HEK293 (cell line): ENCODE measurements at regions not wholly inside any gene's neighbourhood (a gene's known extent, or its start where the extent isn't known, plus 50 kb on each side); places are given as distances from the start of the nearest gene placed in this dataset.

ENCODE experiments used
- CTCF ChIA-PET: fragments of 350-600 bp; formaldehyde crosslinking; extraction: SDS; loops from one replicate; lab custom pipeline; 2021; ENCODE audit warnings: antibody characterized with exemption; lab: Yijun Ruan, JAX
- POLR2A ChIA-PET: fragments of 300-600 bp; formaldehyde crosslinking; extraction: SDS; loops from one replicate; lab custom pipeline; 2020; ENCODE audit warnings: antibody characterized with exemption, inconsistent platforms; lab: Yijun Ruan, JAX
- H3K27ac ChIP-seq: fragments of 200-500 bp; sonication (Bioruptor generic); 2 replicates; pipeline ENCODE4 v1.5.1; 2014; ENCODE audit warnings: low read depth, low read length, control low read depth, inconsistent platforms; ENCODE audit errors: extremely low read depth
- H3K36me3 ChIP-seq, 2 experiments: fragments of 200-500 bp in 1 of 2; sonication (Bioruptor generic) in 1 of 2; 1 replicate in 1 of 2; 2 replicates in 1 of 2; pipeline ENCODE4 v1.5.1; 2014 to 2017; ENCODE audit warnings: inconsistent platforms in 2 of 2, low read length in 2 of 2; ENCODE audit not compliant: control insufficient read depth in 2 of 2, insufficient read depth in 1 of 2
- H3K4me1 ChIP-seq: fragments of 200-500 bp; sonication (Bioruptor generic); 2 replicates; pipeline ENCODE4 v1.5.1; 2014; ENCODE audit warnings: mild to moderate bottlenecking, low read length, inconsistent platforms; ENCODE audit not compliant: control insufficient read depth, insufficient read depth
- H3K4me3 ChIP-seq: 2 replicates; pipeline ENCODE4 v1.5.1; 2011; ENCODE audit warnings: low read depth, mild to moderate bottlenecking, control low read depth, low read length, moderate library complexity
- H3K9me3 ChIP-seq: fragments of 200-500 bp; sonication (Bioruptor generic); 2 replicates; pipeline ENCODE4 v1.5.1; 2014; ENCODE audit warnings: low read depth, low read length, inconsistent platforms; ENCODE audit not compliant: control insufficient read depth, insufficient read depth
- GLIS1 ChIP-seq: fragments of 450-650 bp; formaldehyde crosslinking; IDR thresholded peaks from 2 replicates; pipeline ENCODE4 v1.5.1; 2016; ENCODE audit warnings: missing biosample characterization, missing genetic modification characterization
- KLF16 ChIP-seq: fragments of 450-650 bp; formaldehyde crosslinking; IDR thresholded peaks from 2 replicates; pipeline ENCODE4 v1.5.1; 2017; ENCODE audit warnings: missing biosample characterization, missing genetic modification characterization
- SCRT1 ChIP-seq: fragments of 450-650 bp; formaldehyde crosslinking; IDR thresholded peaks from 2 replicates; pipeline ENCODE4 v1.5.1; 2016; ENCODE audit warnings: missing biosample characterization, missing genetic modification characterization, borderline replicate concordance
- SP7 ChIP-seq: fragments of 450-650 bp; formaldehyde crosslinking; IDR thresholded peaks from 2 replicates; pipeline ENCODE4 v1.5.1; 2016; ENCODE audit warnings: missing biosample characterization, missing genetic modification characterization
- ZBTB1 ChIP-seq: fragments of 450-650 bp; formaldehyde crosslinking; IDR thresholded peaks from 2 replicates; pipeline ENCODE4 v1.5.1; 2016; ENCODE audit warnings: missing biosample characterization, missing genetic modification characterization
- ZBTB21 ChIP-seq: fragments of 450-650 bp; formaldehyde crosslinking; IDR thresholded peaks from 2 replicates; pipeline ENCODE4 v1.5.1; 2017; ENCODE audit warnings: missing biosample characterization, missing genetic modification characterization
- ZEB2 ChIP-seq: fragments of 450-650 bp; formaldehyde crosslinking; IDR thresholded peaks from 2 replicates; pipeline ENCODE4 v1.5.1; 2016; ENCODE audit warnings: missing biosample characterization, missing genetic modification characterization
- ZFP69B ChIP-seq: fragments of 450-650 bp; formaldehyde crosslinking; IDR thresholded peaks from 2 replicates; pipeline ENCODE4 v1.5.1; 2016; ENCODE audit warnings: missing biosample characterization, missing genetic modification characterization
- ZIC2 ChIP-seq: fragments of 450-650 bp; formaldehyde crosslinking; IDR thresholded peaks from 2 replicates; pipeline ENCODE4 v1.5.1; 2016; ENCODE audit warnings: missing biosample characterization, missing genetic modification characterization
- ZNF133 ChIP-seq: fragments of 450-650 bp; formaldehyde crosslinking; IDR thresholded peaks from 2 replicates; pipeline ENCODE4 v1.5.1; 2016; ENCODE audit warnings: missing biosample characterization, missing genetic modification characterization
- ZNF148 ChIP-seq: fragments of 450-650 bp; formaldehyde crosslinking; IDR thresholded peaks from 2 replicates; pipeline ENCODE4 v1.5.0; 2017; ENCODE audit warnings: missing biosample characterization, missing genetic modification characterization, borderline replicate concordance
- ZNF202 ChIP-seq: fragments of 450-650 bp; formaldehyde crosslinking; IDR thresholded peaks from 2 replicates; pipeline ENCODE4 v1.5.1; 2016; ENCODE audit warnings: missing biosample characterization, missing genetic modification characterization, borderline replicate concordance
- ZNF23 ChIP-seq: fragments of 450-650 bp; formaldehyde crosslinking; IDR thresholded peaks from 2 replicates; pipeline ENCODE4 v1.5.1; 2016; ENCODE audit warnings: missing biosample characterization, missing genetic modification characterization, borderline replicate concordance
- ZNF248 ChIP-seq: fragments of 450-650 bp; formaldehyde crosslinking; IDR thresholded peaks from 2 replicates; pipeline ENCODE4 v1.5.1; 2017; ENCODE audit warnings: missing biosample characterization, missing genetic modification characterization
- ZNF26 ChIP-seq: fragments of 450-650 bp; formaldehyde crosslinking; IDR thresholded peaks from 2 replicates; pipeline ENCODE4 v1.5.1; 2016; ENCODE audit warnings: missing biosample characterization, missing genetic modification characterization
- ZNF529 ChIP-seq: fragments of 450-650 bp; formaldehyde crosslinking; IDR thresholded peaks from 2 replicates; pipeline ENCODE4 v1.5.1; 2017; ENCODE audit warnings: missing genetic modification characterization, missing biosample characterization; ENCODE audit not compliant: insufficient replicate concordance
- ZNF561 ChIP-seq: fragments of 450-650 bp; IDR thresholded peaks from 2 replicates; pipeline ENCODE4 v1.5.1; 2018; ENCODE audit warnings: missing biosample characterization, missing genetic modification characterization, borderline replicate concordance
- ZNF600 ChIP-seq: fragments of 450-650 bp; formaldehyde crosslinking; IDR thresholded peaks from 2 replicates; pipeline ENCODE4 v1.5.1; 2016; ENCODE audit warnings: missing biosample characterization, missing genetic modification characterization
- ZNF645 ChIP-seq: fragments of 450-650 bp; formaldehyde crosslinking; IDR thresholded peaks from 2 replicates; pipeline ENCODE4; 2016; ENCODE audit warnings: missing biosample characterization, missing genetic modification characterization
- ZNF658 ChIP-seq: fragments of 450-650 bp; formaldehyde crosslinking; IDR thresholded peaks from 2 replicates; pipeline ENCODE4; 2016; ENCODE audit warnings: missing biosample characterization, missing genetic modification characterization
- ZNF704 ChIP-seq: fragments of 450-650 bp; formaldehyde crosslinking; IDR thresholded peaks from 2 replicates; pipeline ENCODE4 v1.5.1; 2016; ENCODE audit warnings: missing biosample characterization, missing genetic modification characterization
- ZNF776 ChIP-seq: fragments of 450-650 bp; formaldehyde crosslinking; IDR thresholded peaks from 2 replicates; pipeline ENCODE4 v1.5.0; 2017; ENCODE audit warnings: missing biosample characterization, missing genetic modification characterization, borderline replicate concordance
- ZNF791 ChIP-seq: fragments of 450-650 bp; formaldehyde crosslinking; IDR thresholded peaks from 2 replicates; pipeline ENCODE4 v1.5.1; 2016; ENCODE audit warnings: missing biosample characterization, missing genetic modification characterization
- ZSCAN16 ChIP-seq: fragments of 450-650 bp; formaldehyde crosslinking; IDR thresholded peaks from 2 replicates; pipeline ENCODE4 v1.5.1; 2016; ENCODE audit warnings: missing biosample characterization, missing genetic modification characterization

GRCh38 chr2:128643221-128644065, 324.8 kb upstream of the HS6ST1 start:
- ChIA-PET POLR2A (interaction anchor here (0.5 kb wide), 1 partner anchor 1044 kb away, joined by 3 read pairs; no protein-coding TSS in a partner anchor), CTCF (no interaction called here)
- H3K9me3 ChIP-seq = no peaks in the 10 kb centered on the region
- H3K4me3 ChIP-seq = no peak overlapping the region
- H3K27ac ChIP-seq = no peak overlapping the region
- no peaks in the 10 kb centered on the region for H3K36me3 ChIP-seq
- H3K4me1 ChIP-seq = no peaks in the 10 kb centered on the region
- no peak for TF ChIP-seq ZIC2 (tag by site-specific recombination)
- no peak for TF ChIP-seq ZNF600 (tag by site-specific recombination)
- no peak for TF ChIP-seq ZNF23 (tag by site-specific recombination)
- TF ChIP-seq ZNF791 (tag by site-specific recombination) = no peak
- TF ChIP-seq ZSCAN16 (tag by site-specific recombination) = no peak
- no peak for TF ChIP-seq ZNF133 (tag by site-specific recombination)
- no peak for TF ChIP-seq ZNF645 (tag by site-specific recombination)
- TF ChIP-seq ZNF202 (tag by site-specific recombination) = no peak
- no peak for TF ChIP-seq ZBTB21 (tag by site-specific recombination)
- TF ChIP-seq ZFP69B (tag by site-specific recombination) = no peak
- TF ChIP-seq ZNF561 (tag by site-specific recombination) = no peak
- no peak for TF ChIP-seq ZNF704 (tag by site-specific recombination)
- TF ChIP-seq ZNF658 (tag by site-specific recombination) = no peak
- TF ChIP-seq SP7 (tag by site-specific recombination) = no peak
- TF ChIP-seq ZNF148 (tag by site-specific recombination) = no peak
- no peak for TF ChIP-seq ZBTB1 (tag by site-specific recombination)
- no peak for TF ChIP-seq GLIS1 (tag by site-specific recombination)
- TF ChIP-seq ZNF776 (tag by site-specific recombination) = no peak

- ChIA-PET CTCF (no interaction called here), POLR2A (no interaction called here)
- Histone ChIP-seq H3K27ac (no peak overlapping the region), H3K9me3 (no peaks in the 10 kb centered on the region), H3K36me3 (no peaks in the 10 kb centered on the region), H3K4me1 (no peaks in the 10 kb centered on the region), H3K4me3 (no peak overlapping the region)
- TF ChIP-seq ZEB2 (tag by site-specific recombination) (no peak), KLF16 (tag by site-specific recombination) (no peak), ZNF248 (tag by site-specific recombination) (no peak), SCRT1 (no peak), ZNF529 (no peak), ZNF26 (tag by site-specific recombination) (no peak)
These were observed 325.5 kb upstream of the HS6ST1 start for GRCh38 chr2:128644156-128644555.
